ENCODE measurements at regions not wholly inside any gene's neighbourhood (a gene's known extent, or its start where the extent isn't known, plus 50 kb on each side); places are given as distances from the start of the nearest gene placed in this dataset.

DNA sequence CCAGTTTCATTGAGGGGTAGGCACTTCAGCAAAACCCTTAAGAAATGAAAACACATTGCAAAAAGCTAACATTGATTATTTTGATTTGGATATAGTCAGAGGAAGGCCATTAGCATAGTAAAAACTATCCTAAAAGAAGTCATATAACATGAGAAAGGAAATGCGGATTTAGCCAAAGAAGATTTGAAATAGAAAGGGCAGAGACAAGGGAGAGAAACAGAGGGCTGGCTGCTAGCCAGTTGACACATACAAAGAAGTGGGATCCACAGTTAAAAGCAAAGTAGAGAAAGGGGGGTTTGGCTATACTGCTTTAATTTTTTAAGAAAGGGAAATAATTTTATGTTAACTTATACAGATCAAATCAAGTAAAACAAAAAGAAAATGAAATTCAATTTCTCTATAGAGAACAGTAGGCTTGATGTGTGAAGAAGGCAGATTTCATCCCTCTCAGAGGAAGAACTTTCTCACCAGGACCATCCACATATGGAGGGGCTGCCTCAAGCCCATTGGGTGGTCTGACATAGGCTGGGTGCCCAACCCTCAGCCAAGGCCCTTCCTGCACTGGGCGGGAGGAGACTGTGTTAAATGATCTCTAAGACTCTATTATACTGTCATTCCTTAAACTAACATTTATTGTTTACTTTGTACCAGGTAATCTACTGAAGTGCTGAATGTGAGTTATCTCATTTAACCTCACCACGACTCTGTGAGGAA is 420.3 kb downstream of the CCDC91 start:
- TF ChIP-seq POLR2AphosphoS5 (IDR thresholded peaks at IDR 0.05), result no peak
- TF ChIP-seq, protein P1, sequence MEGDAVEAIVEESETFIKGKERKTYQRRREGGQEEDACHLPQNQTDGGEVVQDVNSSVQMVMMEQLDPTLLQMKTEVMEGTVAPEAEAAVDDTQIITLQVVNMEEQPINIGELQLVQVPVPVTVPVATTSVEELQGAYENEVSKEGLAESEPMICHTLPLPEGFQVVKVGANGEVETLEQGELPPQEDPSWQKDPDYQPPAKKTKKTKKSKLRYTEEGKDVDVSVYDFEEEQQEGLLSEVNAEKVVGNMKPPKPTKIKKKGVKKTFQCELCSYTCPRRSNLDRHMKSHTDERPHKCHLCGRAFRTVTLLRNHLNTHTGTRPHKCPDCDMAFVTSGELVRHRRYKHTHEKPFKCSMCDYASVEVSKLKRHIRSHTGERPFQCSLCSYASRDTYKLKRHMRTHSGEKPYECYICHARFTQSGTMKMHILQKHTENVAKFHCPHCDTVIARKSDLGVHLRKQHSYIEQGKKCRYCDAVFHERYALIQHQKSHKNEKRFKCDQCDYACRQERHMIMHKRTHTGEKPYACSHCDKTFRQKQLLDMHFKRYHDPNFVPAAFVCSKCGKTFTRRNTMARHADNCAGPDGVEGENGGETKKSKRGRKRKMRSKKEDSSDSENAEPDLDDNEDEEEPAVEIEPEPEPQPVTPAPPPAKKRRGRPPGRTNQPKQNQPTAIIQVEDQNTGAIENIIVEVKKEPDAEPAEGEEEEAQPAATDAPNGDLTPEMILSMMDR (IDR thresholded peaks at IDR 0.05), result no peak
